ENCODE measurements at regions not wholly inside any gene's neighbourhood (a gene's known extent, or its start where the extent isn't known, plus 50 kb on each side); places are given as distances from the start of the nearest gene placed in this dataset.

- TF ChIP-seq CEBPB (IDR thresholded peaks at IDR 0.05; ENCODE audit: low read depth): no peak
- TF ChIP-seq POLR2AphosphoS5 (IDR thresholded peaks at IDR 0.05; ENCODE audit: low read depth, low read length): no peak
- no peak for TF ChIP-seq ELF1 (IDR thresholded peaks at IDR 0.05; ENCODE audit: borderline replicate concordance, low read depth)
- TF ChIP-seq MAX (IDR thresholded peaks at IDR 0.05): no peak
- no peak for TF ChIP-seq SP1 (IDR thresholded peaks at IDR 0.05; ENCODE audit: low read depth)
- no peak for TF ChIP-seq POLR2A (IDR thresholded peaks at IDR 0.05; ENCODE audit: borderline replicate concordance, extremely low read depth, insufficient read depth, insufficient read length)
- no peak for TF ChIP-seq ZFX (IDR thresholded peaks at IDR 0.05)
- TF ChIP-seq REST (IDR thresholded peaks at IDR 0.05; ENCODE audit: low read depth): no peak
- no peak for TF ChIP-seq TCF7L2 (IDR thresholded peaks at IDR 0.05; ENCODE audit: borderline replicate concordance, extremely low read depth, insufficient read depth, insufficient read length)
- no peak for TF ChIP-seq ATF3 (IDR thresholded peaks at IDR 0.05)
- no peak for TF ChIP-seq RAD21 (IDR thresholded peaks at IDR 0.05; ENCODE audit: low read depth)
- no peak for TF ChIP-seq CTCF (IDR thresholded peaks at IDR 0.05 in 2 of 3, conservative IDR thresholded peaks at IDR 0.05 in 1 of 3; ENCODE audit: borderline replicate concordance in 1 of 3, insufficient read depth in 1 of 3, low read depth in 2 of 3, low read length in 2 of 3)
- POLR2A ChIA-PET: no interaction called here
- intact Hi-C loops (cut with micrococcal nuclease): no loop called here
- H3K36me3 ChIP-seq (ENCODE audit: control insufficient read depth in 1 of 2, insufficient read depth in 2 of 2, low read length in 2 of 2): no peaks in the 10 kb centered on the region
- no TSS peak for BruUV-seq (replicated peaks)
- no peak overlapping the region for H2AFZ ChIP-seq (ENCODE audit: low read depth, low read length, poor library complexity, severe bottlenecking)
- DNase-seq (ENCODE audit: low read depth, low spot score) (no peak), ATAC-seq (no peak)
- no peak overlapping the region for H3K4me3 ChIP-seq (replicated peaks in 1 of 2; ENCODE audit: low read depth in 1 of 2, low read length in 2 of 2)
- RAD21 ChIA-PET (ENCODE audit: low non-redundant PET in 1 of 2, low total read pairs in 2 of 2, uncharacterized antibody in 2 of 2, unreplicated experiment in 2 of 2): no interaction called here
- no peaks in the 10 kb centered on the region for H3K27me3 ChIP-seq (ENCODE audit: insufficient read depth, low read length)
- no peaks in the 10 kb centered on the region for H3K79me2 ChIP-seq (ENCODE audit: insufficient read depth, low read length)
- no peaks in the 10 kb centered on the region for H3K9me3 ChIP-seq (ENCODE audit: control insufficient read depth in 1 of 2, insufficient read depth in 1 of 2, low read depth in 1 of 2, low read length in 2 of 2)
- no peaks in the 10 kb centered on the region for H3K4me1 ChIP-seq (ENCODE audit: control insufficient read depth in 1 of 2, insufficient read depth in 2 of 2, low read length in 2 of 2)
- CTCF ChIA-PET: no interaction called here
- H3K27ac ChIP-seq (ENCODE audit: low read depth, low read length): no peak overlapping the region
- H4K20me1 ChIP-seq (ENCODE audit: insufficient read depth): no peaks in the 10 kb centered on the region
- H3K9ac ChIP-seq (ENCODE audit: low read length): no peak overlapping the region
- no peaks in the 10 kb centered on the region for H3K9me2 ChIP-seq (ENCODE audit: insufficient read depth)
- no peak overlapping the region for H3K4me2 ChIP-seq (ENCODE audit: low read length)
Measured at GRCh38 chr12:118827606-118828005, 153.7 kb upstream of the SRRM4 start.

Measured in HCT116 (cell line).